ENCODE measurements at regions not wholly inside any gene's neighbourhood (a gene's known extent, or its start where the extent isn't known, plus 50 kb on each side); places are given as distances from the start of the nearest gene placed in this dataset.

DNA sequence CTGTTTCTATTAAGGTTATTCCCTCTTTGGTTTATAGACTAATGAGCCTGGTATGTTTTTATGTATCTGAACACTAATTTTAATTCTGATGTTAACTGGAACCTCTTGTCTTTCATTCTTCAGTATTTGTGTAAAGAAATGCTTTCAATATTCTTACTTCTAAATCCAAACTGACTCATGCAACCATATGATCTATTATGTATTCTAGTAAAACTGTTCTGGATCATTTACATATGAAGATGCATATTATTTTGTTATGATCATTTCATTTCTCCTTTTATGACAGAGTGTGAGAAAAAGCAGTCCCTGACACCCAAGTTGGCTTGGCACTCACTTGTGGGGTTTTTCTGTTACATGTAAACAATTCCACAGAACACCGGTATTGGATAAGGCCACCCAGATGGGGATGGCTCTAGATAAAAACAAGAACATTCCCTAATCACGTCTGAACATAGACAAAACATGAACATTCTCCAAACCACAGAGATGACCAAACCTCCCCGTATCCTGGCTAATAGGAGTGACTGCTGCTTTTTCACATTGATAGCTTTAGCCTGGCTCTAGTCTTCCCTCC, 72.2 kb upstream of the EPHB3 start:
- TF ChIP-seq SUZ12 (IDR thresholded peaks at IDR 0.05; ENCODE audit: extremely low read depth, insufficient read depth, insufficient read length) (no peak), ZNF274 (IDR thresholded peaks at IDR 0.05; ENCODE audit: low read depth, low read length) (no peak)

Data from NT2/D1 (cell line).